ENCODE measurements at regions not wholly inside any gene's neighbourhood (a gene's known extent, or its start where the extent isn't known, plus 50 kb on each side); places are given as distances from the start of the nearest gene placed in this dataset.
A peak's percentile ranks its signal among the peaks of the same experiment; 100 is the strongest.

- 85 to 89% (median 88%) methylated on average over 9 of the region's 9 CpGs for WGBS, 3 donors
- Histone ChIP-seq H3K9me3 (no peaks in the 10 kb centered on the region), H3K27me3 (ENCODE audit: insufficient read depth in 3 of 3, low read length in 2 of 3) (no peaks in the 10 kb centered on the region), H3K4me3 (no peak overlapping the region), H3K36me3 (ENCODE audit: insufficient read depth in 1 of 2, low read depth in 1 of 2) (no peaks in the 10 kb centered on the region), H3K27ac (peak overlapping the region; percentile 21), H3K4me1 (no peaks in the 10 kb centered on the region)
- intact Hi-C loops (cut with DNase I), result no loop called here
- peak in 1 of 2 donors; percentile 32 for DNase-seq
- TF ChIP-seq CTCF (IDR thresholded peaks at IDR 0.05), result no peak
- no peak for ATAC-seq
These were observed 76.5 kb downstream of the VCPKMT start for GRCh38 chr14:50039734-50040400.

- Histone ChIP-seq H3K4me3 (no peak overlapping the region), H3K27ac (peak overlapping the region; percentile 21), H3K9me3 (no peaks in the 10 kb centered on the region), H3K4me1 (no peaks in the 10 kb centered on the region), H3K36me3 (ENCODE audit: insufficient read depth in 1 of 2, low read depth in 1 of 2) (no peaks in the 10 kb centered on the region), H3K27me3 (ENCODE audit: insufficient read depth in 3 of 3, low read length in 2 of 3) (no peaks in the 10 kb centered on the region)
- TF ChIP-seq CTCF (IDR thresholded peaks at IDR 0.05), result no peak
- 62 to 69% (median 68%) methylated on average over 4 of the region's 4 CpGs for WGBS, 3 donors
- intact Hi-C loops (cut with DNase I), result no loop called here
- ATAC-seq (peak in 2 of 4 donors; percentile 37 to 38), DNase-seq (no peak)
These were observed 76.0 kb downstream of the VCPKMT start for GRCh38 chr14:50040401-50040775.

DNA sequence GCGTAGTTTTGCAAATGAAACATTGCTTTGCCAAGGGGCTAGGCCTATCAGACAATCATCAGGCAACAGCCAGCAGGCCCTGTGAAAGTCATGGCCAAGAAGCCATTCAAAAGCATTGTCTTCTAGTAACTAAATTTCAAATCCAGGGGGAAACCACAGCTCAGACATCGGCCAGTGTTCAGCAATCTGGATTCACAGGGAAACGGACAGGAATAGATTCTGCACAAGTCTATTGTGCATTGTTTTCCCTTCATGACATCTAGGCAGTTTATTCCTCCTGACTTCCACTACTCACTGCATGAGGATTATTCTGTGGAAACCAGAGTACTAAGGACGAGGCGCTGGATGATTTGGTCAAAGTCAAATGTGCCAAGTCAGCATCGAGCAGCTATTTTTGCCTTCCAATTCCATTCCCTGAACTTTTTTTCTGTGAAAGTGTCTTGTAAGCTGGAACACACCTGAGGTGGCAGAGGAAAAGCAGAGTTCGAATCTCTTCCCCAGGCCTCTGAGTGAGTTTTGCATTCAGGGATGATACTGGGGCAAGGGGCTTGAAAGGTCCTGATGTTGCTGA lies 75.4 kb downstream of the VCPKMT start:
- no peak for TF ChIP-seq CTCF (IDR thresholded peaks at IDR 0.05)
- no peak overlapping the region for H3K4me3 ChIP-seq
- H3K27ac ChIP-seq, result peak overlapping the region; percentile 21
- ATAC-seq, result no peak
- H3K4me1 ChIP-seq, result no peaks in the 10 kb centered on the region
- H3K27me3 ChIP-seq (ENCODE audit: insufficient read depth in 3 of 3, low read length in 2 of 3), result no peaks in the 10 kb centered on the region
- no peak for DNase-seq
- 56 to 70% (median 67%) methylated on average over 7 of the region's 7 CpGs for WGBS, 3 donors
- no peaks in the 10 kb centered on the region for H3K9me3 ChIP-seq
- H3K36me3 ChIP-seq (ENCODE audit: insufficient read depth in 1 of 2, low read depth in 1 of 2), result no peaks in the 10 kb centered on the region
- intact Hi-C loops (cut with DNase I), result no loop called here

GRCh38 chr14:50041980-50042379 lies 74.4 kb downstream of the VCPKMT start:
- ATAC-seq (no peak), DNase-seq (no peak)
- Histone ChIP-seq H3K4me3 (no peak overlapping the region), H3K27ac (no peak overlapping the region), H3K4me1 (no peaks in the 10 kb centered on the region), H3K36me3 (ENCODE audit: insufficient read depth in 1 of 2, low read depth in 1 of 2) (no peaks in the 10 kb centered on the region), H3K9me3 (no peaks in the 10 kb centered on the region), H3K27me3 (ENCODE audit: insufficient read depth in 3 of 3, low read length in 2 of 3) (no peaks in the 10 kb centered on the region)
- intact Hi-C loops (cut with DNase I), result no loop called here
- 98 to 100% (median 98%) methylated on average over 3 of the region's 3 CpGs for WGBS, 3 donors
- no peak for TF ChIP-seq CTCF (IDR thresholded peaks at IDR 0.05)
